ENCODE measurements at regions not wholly inside any gene's neighbourhood (a gene's known extent, or its start where the extent isn't known, plus 50 kb on each side); places are given as distances from the start of the nearest gene placed in this dataset.

DNA sequence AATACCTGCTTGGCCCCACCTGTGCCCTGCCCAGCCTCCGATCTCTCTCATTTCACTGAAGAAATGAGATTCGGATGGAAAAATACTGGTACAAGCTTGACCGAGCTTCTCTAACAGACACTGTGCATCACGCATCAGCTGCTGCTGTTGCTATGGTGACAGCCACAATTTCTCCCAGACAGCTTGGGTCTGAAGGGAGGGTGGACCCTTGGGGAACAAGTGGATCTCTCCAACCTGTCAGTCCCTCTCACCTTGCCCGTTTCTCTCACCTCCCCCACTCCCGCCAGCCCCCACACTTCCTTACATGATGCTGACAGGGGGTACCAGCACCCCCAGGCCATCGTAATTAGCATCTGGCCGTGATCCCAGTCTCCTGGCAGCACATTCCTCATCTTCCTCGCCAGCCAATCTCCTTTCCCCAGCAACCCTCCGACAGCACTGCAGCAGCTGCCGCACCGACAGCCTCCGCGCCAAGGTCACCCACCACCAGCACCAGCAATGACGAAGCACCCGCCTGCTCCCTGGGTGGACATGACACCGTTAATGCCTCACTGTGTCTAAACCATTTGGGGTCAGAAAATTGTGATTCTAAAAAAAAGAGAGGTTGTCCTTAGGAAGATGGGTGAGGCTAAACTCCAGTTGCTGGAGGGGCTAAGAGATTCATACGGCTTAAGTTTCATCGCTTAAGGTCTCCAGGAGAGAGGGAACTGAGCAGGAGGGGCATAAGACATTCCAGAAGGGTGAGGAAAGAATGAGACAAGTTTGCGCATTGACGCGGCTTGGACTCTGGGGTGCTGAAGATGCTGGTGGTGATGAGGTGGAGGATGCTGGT is 58.6 kb upstream of the TNRC6A start:
- H3K27me3 ChIP-seq (ENCODE audit: insufficient read depth, low read length), result no peaks in the 10 kb centered on the region
- ChIA-PET CTCF (ENCODE audit: partially characterized antibody) (no interaction called here), POLR2A (ENCODE audit: partially characterized antibody) (no interaction called here)
- Mint-ChIP-seq H3K9me3 (peaks cover 0 to 2% (median 0%) of the 10 kb centered on the region in 8 donors), H3K36me3 (no peaks in the 10 kb centered on the region), H3K27ac (no peak overlapping the region), H3K27me3 (peaks cover 2 to 11% of the 10 kb centered on the region in 2 donors), H3K4me3 (peak overlapping the region in 1 of 8 donors; percentile 12), H3K4me1 (peaks cover 0 to 6% (median 4%) of the 10 kb centered on the region in 4 donors)
- DNase-seq, result no peak
- H3K27ac ChIP-seq (ENCODE audit: low read depth, low read length), result no peak overlapping the region
- H3K4me1 ChIP-seq (ENCODE audit: insufficient read depth, low read length), result peaks cover 6% of the 10 kb centered on the region
- intact Hi-C loops (cut with micrococcal nuclease), result no loop called here
- no peaks in the 10 kb centered on the region for H3K36me3 ChIP-seq (ENCODE audit: insufficient read depth, low read length)
- H3K9me3 ChIP-seq (ENCODE audit: control insufficient read depth in 1 of 2, low read length in 2 of 2), result no peaks in the 10 kb centered on the region
- no peak overlapping the region for H3K4me3 ChIP-seq (ENCODE audit: low read length in 2 of 2)

DNA sequence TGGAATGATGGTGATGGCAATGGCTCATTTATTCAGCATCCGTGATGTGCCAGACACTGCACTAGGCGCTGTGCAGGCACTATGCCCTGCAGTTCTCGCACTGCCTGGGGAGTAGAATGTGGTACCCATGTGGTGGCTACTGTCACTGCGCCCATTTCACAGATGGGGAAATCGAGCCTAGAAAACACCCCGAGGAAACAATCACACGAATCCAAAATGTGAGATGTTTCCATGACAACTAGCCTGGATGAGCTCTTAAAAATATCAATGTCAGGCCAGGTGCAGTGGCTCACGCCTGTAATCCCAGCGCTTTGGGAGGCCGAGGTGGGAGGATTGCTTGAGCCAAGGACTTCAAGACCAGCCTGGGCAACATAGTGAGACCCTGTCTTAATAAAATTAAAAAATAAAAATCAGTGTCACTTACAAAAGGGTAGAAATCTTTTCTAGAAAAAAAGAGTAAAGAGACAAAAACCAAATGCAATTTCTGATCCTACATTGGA is 57.9 kb upstream of the TNRC6A start:
- no peak overlapping the region for H3K4me3 Mint-ChIP-seq
- peaks cover 0 to 2% (median 0%) of the 10 kb centered on the region in 8 donors for H3K9me3 Mint-ChIP-seq
- intact Hi-C loops (cut with micrococcal nuclease), result no loop called here
- H3K4me1 ChIP-seq (ENCODE audit: insufficient read depth, low read length), result peaks cover 6% of the 10 kb centered on the region
- peaks cover 0 to 6% (median 4%) of the 10 kb centered on the region in 4 donors for H3K4me1 Mint-ChIP-seq
- H3K36me3 Mint-ChIP-seq, result no peaks in the 10 kb centered on the region
- no peak overlapping the region for H3K27ac Mint-ChIP-seq
- DNase-seq, result no peak
- H3K9me3 ChIP-seq (ENCODE audit: control insufficient read depth in 1 of 2, low read length in 2 of 2), result no peaks in the 10 kb centered on the region
- ChIA-PET POLR2A (ENCODE audit: partially characterized antibody) (no interaction called here), CTCF (ENCODE audit: partially characterized antibody) (no interaction called here)
- H3K36me3 ChIP-seq (ENCODE audit: insufficient read depth, low read length), result no peaks in the 10 kb centered on the region
- peaks cover 3 to 11% of the 10 kb centered on the region in 2 donors for H3K27me3 Mint-ChIP-seq
- no peak overlapping the region for H3K4me3 ChIP-seq (ENCODE audit: low read length in 2 of 2)
- no peak overlapping the region for H3K27ac ChIP-seq (ENCODE audit: low read depth, low read length)
- H3K27me3 ChIP-seq (ENCODE audit: insufficient read depth, low read length), result no peaks in the 10 kb centered on the region

DNA sequence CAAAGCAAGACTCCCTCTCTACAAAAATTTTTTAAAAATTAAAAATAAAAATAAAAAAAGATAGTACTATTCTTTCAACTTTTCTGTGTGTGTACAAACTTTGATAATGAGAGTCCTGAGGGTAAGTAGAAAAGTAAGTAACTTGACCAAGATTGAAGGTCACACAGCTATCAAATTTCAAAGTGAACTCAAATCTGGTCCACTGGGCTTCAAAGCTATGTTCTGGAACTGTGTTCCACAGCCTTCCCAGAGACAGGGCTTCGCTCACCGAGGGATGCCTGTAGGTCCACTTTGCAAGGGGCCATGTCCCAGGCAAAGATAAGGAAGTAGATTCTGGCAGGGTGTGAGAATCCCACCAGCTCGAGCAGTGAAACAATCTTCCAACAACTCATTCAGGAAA is 56.3 kb upstream of the TNRC6A start:
- Mint-ChIP-seq H3K36me3 (no peaks in the 10 kb centered on the region), H3K4me1 (peaks cover 0 to 6% (median 4%) of the 10 kb centered on the region in 4 donors), H3K27me3 (peaks cover 5 to 13% of the 10 kb centered on the region in 2 donors), H3K4me3 (no peak overlapping the region), H3K9me3 (peaks cover 0 to 2% (median 0%) of the 10 kb centered on the region in 8 donors), H3K27ac (no peak overlapping the region)
- Histone ChIP-seq H3K27me3 (ENCODE audit: insufficient read depth, low read length) (no peaks in the 10 kb centered on the region), H3K4me1 (ENCODE audit: insufficient read depth, low read length) (peaks cover 6% of the 10 kb centered on the region), H3K36me3 (ENCODE audit: insufficient read depth, low read length) (no peaks in the 10 kb centered on the region), H3K4me3 (ENCODE audit: low read length in 2 of 2) (no peak overlapping the region), H3K9me3 (ENCODE audit: control insufficient read depth in 1 of 2, low read length in 2 of 2) (no peaks in the 10 kb centered on the region), H3K27ac (ENCODE audit: low read depth, low read length) (no peak overlapping the region)
- intact Hi-C loops (cut with micrococcal nuclease), result no loop called here
- ChIA-PET CTCF (ENCODE audit: partially characterized antibody) (no interaction called here), POLR2A (ENCODE audit: partially characterized antibody) (no interaction called here)
- DNase-seq, result no peak

DNA sequence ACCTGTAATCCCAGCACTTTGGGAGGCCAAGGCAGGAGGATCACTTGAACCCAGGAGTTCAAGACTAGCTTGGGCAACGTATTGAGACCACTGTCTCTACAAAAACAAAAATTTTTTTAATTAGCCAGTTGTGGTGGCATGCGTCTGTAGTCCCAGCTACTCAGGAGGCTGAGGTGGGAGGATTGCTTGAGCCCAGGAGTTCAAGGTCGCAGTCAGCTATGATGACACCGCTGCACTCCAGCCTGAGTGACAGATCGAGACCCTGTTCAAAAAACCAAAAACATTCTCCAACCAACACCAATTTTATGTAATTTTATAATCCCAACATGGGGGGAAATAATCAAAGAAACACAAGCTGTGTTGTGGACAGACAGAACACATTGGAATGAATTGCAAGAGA is 54.6 kb upstream of the TNRC6A start:
- no peaks in the 10 kb centered on the region for H3K4me1 Mint-ChIP-seq
- Histone ChIP-seq H3K27me3 (ENCODE audit: insufficient read depth, low read length) (no peaks in the 10 kb centered on the region), H3K9me3 (ENCODE audit: control insufficient read depth in 1 of 2, low read length in 2 of 2) (no peaks in the 10 kb centered on the region), H3K4me1 (ENCODE audit: insufficient read depth, low read length) (no peaks in the 10 kb centered on the region), H3K36me3 (ENCODE audit: insufficient read depth, low read length) (no peaks in the 10 kb centered on the region), H3K27ac (ENCODE audit: low read depth, low read length) (no peak overlapping the region), H3K4me3 (ENCODE audit: low read length in 2 of 2) (no peak overlapping the region)
- no peak for DNase-seq
- H3K27ac Mint-ChIP-seq, result no peak overlapping the region
- H3K27me3 Mint-ChIP-seq, result peaks cover 5 to 13% of the 10 kb centered on the region in 2 donors
- H3K36me3 Mint-ChIP-seq, result no peaks in the 10 kb centered on the region
- intact Hi-C loops (cut with micrococcal nuclease), result no loop called here
- ChIA-PET POLR2A (ENCODE audit: partially characterized antibody) (no interaction called here), CTCF (ENCODE audit: partially characterized antibody) (no interaction called here)
- H3K4me3 Mint-ChIP-seq, result no peak overlapping the region
- H3K9me3 Mint-ChIP-seq, result peaks cover 0 to 2% (median 0%) of the 10 kb centered on the region in 8 donors

DNA sequence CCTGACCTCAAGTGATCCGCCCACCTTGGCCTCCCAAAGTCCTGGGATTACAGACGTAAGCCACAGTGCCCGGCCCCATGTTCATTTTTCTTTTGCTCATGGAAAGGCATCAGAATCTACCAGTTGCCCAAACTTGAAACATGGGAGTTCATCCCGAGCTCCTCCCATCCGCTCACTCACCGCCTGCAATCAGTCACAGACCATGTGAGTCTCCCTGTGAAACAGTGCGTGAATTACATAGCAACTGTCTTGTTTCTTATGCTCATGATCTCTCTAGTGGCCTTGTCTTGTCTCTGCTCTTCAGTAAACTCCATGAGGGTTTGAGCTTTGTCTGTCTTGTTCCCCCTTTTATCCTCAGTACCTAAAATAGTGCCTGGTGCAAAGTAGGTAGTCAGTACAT is 52.1 kb upstream of the TNRC6A start:
- Mint-ChIP-seq H3K36me3 (no peaks in the 10 kb centered on the region), H3K4me3 (no peak overlapping the region), H3K9me3 (no peaks in the 10 kb centered on the region), H3K27ac (no peak overlapping the region), H3K27me3 (peaks cover 5 to 8% of the 10 kb centered on the region in 2 donors), H3K4me1 (peaks cover 0 to 2% (median 0%) of the 10 kb centered on the region in 4 donors)
- ChIA-PET POLR2A (ENCODE audit: partially characterized antibody) (no interaction called here), CTCF (ENCODE audit: partially characterized antibody) (interaction anchor here (0.7 to 1.5 kb wide), 2 partner anchors 112 to 161 kb away, joined by 3 to 5 read pairs; no protein-coding TSS in a partner anchor)
- no peaks in the 10 kb centered on the region for H3K4me1 ChIP-seq (ENCODE audit: insufficient read depth, low read length)
- H3K4me3 ChIP-seq (ENCODE audit: low read length in 2 of 2), result no peak overlapping the region
- no peak overlapping the region for H3K27ac ChIP-seq (ENCODE audit: low read depth, low read length)
- no peaks in the 10 kb centered on the region for H3K27me3 ChIP-seq (ENCODE audit: insufficient read depth, low read length)
- no peak for DNase-seq
- H3K36me3 ChIP-seq (ENCODE audit: insufficient read depth, low read length), result no peaks in the 10 kb centered on the region
- intact Hi-C loops (cut with micrococcal nuclease), result no loop called here
- no peaks in the 10 kb centered on the region for H3K9me3 ChIP-seq (ENCODE audit: control insufficient read depth in 1 of 2, low read length in 2 of 2)
